ENCODE measurements at regions not wholly inside any gene's neighbourhood (a gene's known extent, or its start where the extent isn't known, plus 50 kb on each side); places are given as distances from the start of the nearest gene placed in this dataset.

- TF ChIP-seq CTCF (IDR thresholded peaks at IDR 0.05; ENCODE audit: low read depth, low read length, poor library complexity, severe bottlenecking), result no peak
- no peak for TF ChIP-seq EZH2phosphoT487 (IDR thresholded peaks at IDR 0.05; ENCODE audit: borderline replicate concordance, low read length)
These were observed 1164.4 kb upstream of the IGFBP7 start for GRCh38 chr4:58274553-58274952.

Data from DOHH2 (cell line).